ENCODE measurements at regions not wholly inside any gene's neighbourhood (a gene's known extent, or its start where the extent isn't known, plus 50 kb on each side); places are given as distances from the start of the nearest gene placed in this dataset.

- no peak for DNase-seq (ENCODE audit: low spot score)
- no peak for TF ChIP-seq CTCF (IDR thresholded peaks at IDR 0.05; ENCODE audit: extremely low read depth, insufficient read depth, missing control alignments)
- in situ Hi-C loops (cut with MboI; ENCODE audit: low pct_unique_long_range_greater_than_20kb, low sequenced_read_pairs, unreplicated experiment) = no loop called here
These were observed 92.2 kb upstream of the IL33 start for GRCh38 chr9:6123416-6123815.

- TF ChIP-seq CTCF (IDR thresholded peaks at IDR 0.05; ENCODE audit: extremely low read depth, insufficient read depth, missing control alignments) = no peak
- in situ Hi-C loops (cut with MboI; ENCODE audit: low pct_unique_long_range_greater_than_20kb, low sequenced_read_pairs, unreplicated experiment) = no loop called here
- DNase-seq (ENCODE audit: low spot score) = no peak
These were observed 93.9 kb upstream of the IL33 start for GRCh38 chr9:6121707-6122106.

GRCh38 chr9:6114424-6114823 lies 99.0 kb upstream of the RANBP6 start:
- in situ Hi-C loops (cut with MboI; ENCODE audit: low pct_unique_long_range_greater_than_20kb, low sequenced_read_pairs, unreplicated experiment) = no loop called here

DNA sequence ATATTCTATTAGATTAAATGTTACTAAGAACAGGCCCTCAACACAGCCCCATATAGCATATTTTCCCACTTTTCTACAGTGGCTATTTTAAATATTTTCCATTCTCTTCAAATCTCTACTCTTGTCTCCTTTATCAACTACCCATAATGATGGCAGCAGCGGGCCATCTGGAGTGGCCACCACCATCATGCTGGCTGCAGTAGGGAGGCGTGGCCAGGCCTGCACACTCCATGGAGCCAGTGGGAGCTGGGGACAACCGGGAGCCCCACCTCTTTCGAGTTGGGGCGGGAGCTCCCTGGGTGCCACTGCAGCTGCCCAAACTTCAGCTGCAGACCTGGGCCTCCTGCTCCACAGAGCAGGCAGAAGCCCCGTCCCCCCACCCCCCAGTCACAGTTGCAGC lies 98.4 kb upstream of the RANBP6 start:
- no peak for DNase-seq (ENCODE audit: low spot score)
- no peak for TF ChIP-seq CTCF (IDR thresholded peaks at IDR 0.05; ENCODE audit: extremely low read depth, insufficient read depth, missing control alignments)
- in situ Hi-C loops (cut with MboI; ENCODE audit: low pct_unique_long_range_greater_than_20kb, low sequenced_read_pairs, unreplicated experiment) = no loop called here

More at GRCh38 chr9:6114424-6114823, 99.0 kb upstream of the RANBP6 start:
- TF ChIP-seq CTCF (IDR thresholded peaks at IDR 0.05; ENCODE audit: extremely low read depth, insufficient read depth, missing control alignments) = no peak
- DNase-seq (ENCODE audit: low spot score) = no peak

DNA sequence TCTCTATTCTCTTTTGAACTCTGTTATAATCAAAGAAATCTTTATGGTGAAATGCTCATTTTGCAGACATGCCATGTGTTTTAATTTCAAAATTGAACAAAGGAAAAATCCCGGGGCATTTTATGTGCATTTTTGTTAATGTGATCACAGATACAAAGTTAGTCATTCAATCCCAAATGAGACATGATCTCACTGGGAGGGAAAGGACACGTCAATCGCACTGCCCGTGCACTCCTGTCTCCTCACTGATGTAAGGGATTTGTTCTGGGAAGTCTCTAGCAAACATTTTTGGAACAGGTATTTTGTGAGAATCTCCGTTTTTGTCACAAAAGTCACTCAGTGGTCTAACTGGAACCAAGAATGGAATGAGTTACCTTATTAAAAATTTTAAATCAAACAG lies 97.9 kb upstream of the RANBP6 start:
- no peak for TF ChIP-seq CTCF (IDR thresholded peaks at IDR 0.05; ENCODE audit: extremely low read depth, insufficient read depth, missing control alignments)
- DNase-seq (ENCODE audit: low spot score) = no peak
- in situ Hi-C loops (cut with MboI; ENCODE audit: low pct_unique_long_range_greater_than_20kb, low sequenced_read_pairs, unreplicated experiment) = no loop called here

GRCh38 chr9:6109986-6110385 lies 94.6 kb upstream of the RANBP6 start:
- in situ Hi-C loops (cut with MboI; ENCODE audit: low pct_unique_long_range_greater_than_20kb, low sequenced_read_pairs, unreplicated experiment) = no loop called here
- no peak for DNase-seq (ENCODE audit: low spot score)
- no peak for TF ChIP-seq CTCF (IDR thresholded peaks at IDR 0.05; ENCODE audit: extremely low read depth, insufficient read depth, missing control alignments)

- DNase-seq (ENCODE audit: low spot score) = no peak
- TF ChIP-seq CTCF (IDR thresholded peaks at IDR 0.05; ENCODE audit: extremely low read depth, insufficient read depth, missing control alignments) = no peak
- in situ Hi-C loops (cut with MboI; ENCODE audit: low pct_unique_long_range_greater_than_20kb, low sequenced_read_pairs, unreplicated experiment) = no loop called here
These were observed 94.1 kb upstream of the RANBP6 start for GRCh38 chr9:6109571-6109970.
